ENCODE measurements at regions not wholly inside any gene's neighbourhood (a gene's known extent, or its start where the extent isn't known, plus 50 kb on each side); places are given as distances from the start of the nearest gene placed in this dataset.

DNA sequence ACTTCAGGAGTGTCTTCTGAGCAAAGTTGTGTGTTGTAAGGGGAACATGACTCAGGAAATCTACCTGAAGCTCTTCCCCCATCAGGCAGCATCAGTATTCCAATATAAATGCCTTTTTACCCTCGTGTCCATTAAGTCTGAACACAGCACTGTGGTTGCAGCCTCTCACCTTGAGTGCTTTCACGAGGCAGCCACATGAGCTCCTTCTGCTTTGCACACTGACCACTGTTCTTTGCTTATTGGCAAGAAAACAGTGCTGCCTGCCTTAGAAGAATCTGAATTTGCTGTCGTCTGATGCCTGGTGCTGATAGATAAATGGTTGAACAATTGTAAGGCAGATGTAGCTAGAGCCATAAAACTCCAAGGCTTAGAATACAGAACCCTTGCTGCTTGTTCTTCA, 139.6 kb upstream of the WDR1 start:
- DNase-seq (no peak), ATAC-seq (ENCODE audit: insufficient read depth, low read depth) (no peak)
- Histone ChIP-seq H3K9me3 (ENCODE audit: insufficient read depth, low read length, severe bottlenecking) (no peaks in the 10 kb centered on the region), H2AFZ (ENCODE audit: low read depth, low read length) (no peak overlapping the region), H3K27ac (ENCODE audit: low read length) (no peak overlapping the region), H3K36me3 (ENCODE audit: insufficient read depth, low read length) (no peaks in the 10 kb centered on the region), H3K79me2 (ENCODE audit: insufficient read depth, low read length) (no peaks in the 10 kb centered on the region), H3K9ac (ENCODE audit: low read depth, low read length) (no peak overlapping the region), H3K27me3 (ENCODE audit: insufficient read depth, low read length, poor library complexity) (no peaks in the 10 kb centered on the region), H3K4me3 (ENCODE audit: low read depth in 1 of 2, low read length in 2 of 2) (no peak overlapping the region), H4K20me1 (ENCODE audit: insufficient read depth, low read length) (no peaks in the 10 kb centered on the region), H3K4me2 (ENCODE audit: insufficient read depth, low read length) (no peak overlapping the region), H3K4me1 (ENCODE audit: insufficient read depth, low read length) (no peaks in the 10 kb centered on the region)
- TF ChIP-seq, protein P1, sequence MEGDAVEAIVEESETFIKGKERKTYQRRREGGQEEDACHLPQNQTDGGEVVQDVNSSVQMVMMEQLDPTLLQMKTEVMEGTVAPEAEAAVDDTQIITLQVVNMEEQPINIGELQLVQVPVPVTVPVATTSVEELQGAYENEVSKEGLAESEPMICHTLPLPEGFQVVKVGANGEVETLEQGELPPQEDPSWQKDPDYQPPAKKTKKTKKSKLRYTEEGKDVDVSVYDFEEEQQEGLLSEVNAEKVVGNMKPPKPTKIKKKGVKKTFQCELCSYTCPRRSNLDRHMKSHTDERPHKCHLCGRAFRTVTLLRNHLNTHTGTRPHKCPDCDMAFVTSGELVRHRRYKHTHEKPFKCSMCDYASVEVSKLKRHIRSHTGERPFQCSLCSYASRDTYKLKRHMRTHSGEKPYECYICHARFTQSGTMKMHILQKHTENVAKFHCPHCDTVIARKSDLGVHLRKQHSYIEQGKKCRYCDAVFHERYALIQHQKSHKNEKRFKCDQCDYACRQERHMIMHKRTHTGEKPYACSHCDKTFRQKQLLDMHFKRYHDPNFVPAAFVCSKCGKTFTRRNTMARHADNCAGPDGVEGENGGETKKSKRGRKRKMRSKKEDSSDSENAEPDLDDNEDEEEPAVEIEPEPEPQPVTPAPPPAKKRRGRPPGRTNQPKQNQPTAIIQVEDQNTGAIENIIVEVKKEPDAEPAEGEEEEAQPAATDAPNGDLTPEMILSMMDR (IDR thresholded peaks at IDR 0.05; ENCODE audit: borderline replicate concordance, extremely low read depth, low read length, poor library complexity, severe bottlenecking), result no peak
- no peak for TF ChIP-seq EZH2 (IDR thresholded peaks at IDR 0.05; ENCODE audit: borderline replicate concordance, low read depth, low read length, severe bottlenecking)

DNA sequence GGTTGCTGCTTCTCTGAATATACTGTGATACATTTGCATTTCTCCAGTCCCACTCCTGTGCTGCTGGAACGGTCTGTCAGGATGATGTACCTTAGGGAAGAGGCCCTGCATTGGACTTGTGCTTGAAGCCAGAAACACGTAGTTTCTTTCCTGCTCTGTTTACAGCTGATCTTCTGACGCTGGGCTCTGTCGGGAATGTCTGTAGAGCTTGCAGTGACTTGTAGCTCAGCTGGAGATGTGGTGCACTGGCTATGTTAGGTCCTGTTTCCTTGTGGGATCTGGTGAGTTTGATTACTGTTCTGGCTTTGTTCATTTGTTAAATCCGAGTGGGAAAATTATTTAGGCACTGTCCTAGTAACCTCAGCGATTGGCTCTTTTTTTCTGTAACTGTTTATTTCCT, 137.2 kb upstream of the WDR1 start:
- Histone ChIP-seq H3K4me1 (ENCODE audit: insufficient read depth, low read length) (no peaks in the 10 kb centered on the region), H4K20me1 (ENCODE audit: insufficient read depth, low read length) (no peaks in the 10 kb centered on the region), H3K79me2 (ENCODE audit: insufficient read depth, low read length) (no peaks in the 10 kb centered on the region), H3K4me3 (ENCODE audit: low read depth in 1 of 2, low read length in 2 of 2) (no peak overlapping the region), H3K9me3 (ENCODE audit: insufficient read depth, low read length, severe bottlenecking) (no peaks in the 10 kb centered on the region), H3K9ac (ENCODE audit: low read depth, low read length) (no peak overlapping the region), H3K27me3 (ENCODE audit: insufficient read depth, low read length, poor library complexity) (no peaks in the 10 kb centered on the region), H3K27ac (ENCODE audit: low read length) (no peak overlapping the region), H2AFZ (ENCODE audit: low read depth, low read length) (no peak overlapping the region), H3K36me3 (ENCODE audit: insufficient read depth, low read length) (no peaks in the 10 kb centered on the region), H3K4me2 (ENCODE audit: insufficient read depth, low read length) (no peak overlapping the region)
- DNase-seq (no peak), ATAC-seq (ENCODE audit: insufficient read depth, low read depth) (no peak)
- no peak for TF ChIP-seq EZH2 (IDR thresholded peaks at IDR 0.05; ENCODE audit: borderline replicate concordance, low read depth, low read length, severe bottlenecking)
- TF ChIP-seq, protein P1 (IDR thresholded peaks at IDR 0.05; ENCODE audit: borderline replicate concordance, extremely low read depth, low read length, poor library complexity, severe bottlenecking), result no peak

DNA sequence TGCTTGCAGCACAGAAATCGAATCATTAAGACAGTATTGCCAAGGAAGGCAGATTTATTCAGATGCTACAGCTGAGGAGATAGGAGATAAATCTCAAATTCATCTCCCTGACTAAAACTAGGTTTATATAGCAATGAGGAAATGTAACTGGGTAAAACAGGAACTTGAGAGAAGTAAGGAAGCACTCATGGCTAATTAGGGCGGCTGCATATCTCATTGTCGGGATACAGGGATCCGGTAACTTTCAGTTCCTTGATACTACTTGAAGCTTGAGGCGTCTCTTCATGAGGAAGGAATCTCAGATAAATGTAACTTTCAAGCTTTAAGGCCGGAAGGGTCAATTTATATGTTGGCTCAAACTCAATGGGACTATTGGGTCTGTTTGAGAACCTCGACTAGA, 129.2 kb upstream of the WDR1 start:
- no peaks in the 10 kb centered on the region for H3K36me3 ChIP-seq (ENCODE audit: insufficient read depth, low read length)
- H3K4me2 ChIP-seq (ENCODE audit: insufficient read depth, low read length), result no peak overlapping the region
- ATAC-seq (ENCODE audit: insufficient read depth, low read depth) (no peak), DNase-seq (no peak)
- no peak overlapping the region for H2AFZ ChIP-seq (ENCODE audit: low read depth, low read length)
- no peak for TF ChIP-seq EZH2 (IDR thresholded peaks at IDR 0.05; ENCODE audit: borderline replicate concordance, low read depth, low read length, severe bottlenecking)
- TF ChIP-seq, protein P1 (IDR thresholded peaks at IDR 0.05; ENCODE audit: borderline replicate concordance, extremely low read depth, low read length, poor library complexity, severe bottlenecking), result no peak
- H3K27me3 ChIP-seq (ENCODE audit: insufficient read depth, low read length, poor library complexity), result no peaks in the 10 kb centered on the region
- no peak overlapping the region for H3K27ac ChIP-seq (ENCODE audit: low read length)
- no peaks in the 10 kb centered on the region for H4K20me1 ChIP-seq (ENCODE audit: insufficient read depth, low read length)
- H3K9me3 ChIP-seq (ENCODE audit: insufficient read depth, low read length, severe bottlenecking), result no peaks in the 10 kb centered on the region
- H3K9ac ChIP-seq (ENCODE audit: low read depth, low read length), result no peak overlapping the region
- H3K4me3 ChIP-seq (ENCODE audit: low read depth in 1 of 2, low read length in 2 of 2), result no peak overlapping the region
- H3K79me2 ChIP-seq (ENCODE audit: insufficient read depth, low read length), result no peaks in the 10 kb centered on the region
- H3K4me1 ChIP-seq (ENCODE audit: insufficient read depth, low read length), result no peaks in the 10 kb centered on the region

DNA sequence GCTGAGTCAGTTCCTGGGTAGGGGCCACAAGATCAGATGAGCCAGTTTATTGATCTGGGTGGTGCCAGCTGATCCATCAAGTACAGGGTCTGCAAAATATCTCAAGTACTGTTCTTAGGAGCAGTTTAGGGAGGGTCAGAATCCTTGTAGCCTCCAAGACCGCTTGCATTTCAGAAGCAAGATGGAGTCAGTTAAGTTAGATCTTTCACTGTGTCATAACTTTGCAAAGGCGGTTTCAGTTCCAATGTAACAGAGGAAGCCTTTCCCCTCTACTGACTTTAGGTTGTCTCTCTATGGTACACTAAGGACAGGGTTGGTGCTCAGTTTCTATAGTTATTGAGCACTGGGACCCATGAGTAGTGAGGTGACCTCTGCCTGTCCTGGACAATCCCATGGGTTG, 127.3 kb upstream of the WDR1 start:
- Histone ChIP-seq H4K20me1 (ENCODE audit: insufficient read depth, low read length) (no peaks in the 10 kb centered on the region), H3K9me3 (ENCODE audit: insufficient read depth, low read length, severe bottlenecking) (no peaks in the 10 kb centered on the region), H3K4me2 (ENCODE audit: insufficient read depth, low read length) (no peak overlapping the region), H3K27ac (ENCODE audit: low read length) (no peak overlapping the region), H3K4me1 (ENCODE audit: insufficient read depth, low read length) (no peaks in the 10 kb centered on the region), H3K27me3 (ENCODE audit: insufficient read depth, low read length, poor library complexity) (no peaks in the 10 kb centered on the region), H3K9ac (ENCODE audit: low read depth, low read length) (no peak overlapping the region), H3K79me2 (ENCODE audit: insufficient read depth, low read length) (no peaks in the 10 kb centered on the region), H3K36me3 (ENCODE audit: insufficient read depth, low read length) (no peaks in the 10 kb centered on the region), H3K4me3 (ENCODE audit: low read depth in 1 of 2, low read length in 2 of 2) (no peak overlapping the region), H2AFZ (ENCODE audit: low read depth, low read length) (no peak overlapping the region)
- no peak for ATAC-seq (ENCODE audit: insufficient read depth, low read depth)
- DNase-seq, result no peak
- TF ChIP-seq, protein P1 (IDR thresholded peaks at IDR 0.05; ENCODE audit: borderline replicate concordance, extremely low read depth, low read length, poor library complexity, severe bottlenecking), result no peak

Measured in DND-41 (cell line).